ENCODE measurements at regions not wholly inside any gene's neighbourhood (a gene's known extent, or its start where the extent isn't known, plus 50 kb on each side); places are given as distances from the start of the nearest gene placed in this dataset.

DNA sequence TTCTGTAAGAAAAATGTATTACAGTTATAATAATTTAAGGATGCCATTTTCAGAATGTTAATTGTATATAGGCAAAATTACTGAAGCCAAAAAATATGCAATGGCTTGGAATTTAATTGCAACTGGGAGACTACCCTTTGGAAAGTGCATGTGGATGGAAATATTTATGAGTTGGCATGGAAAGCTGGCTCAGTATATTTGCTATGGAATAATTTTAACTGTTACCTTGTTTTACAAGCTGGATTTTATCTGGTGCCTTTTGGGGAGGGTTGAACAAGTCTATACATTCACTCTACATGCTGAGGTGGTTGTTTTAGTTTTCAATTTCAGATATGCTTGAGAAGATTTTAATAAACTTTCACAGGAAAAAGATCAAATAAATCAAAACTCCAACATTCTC is 80.9 kb upstream of the ABCB5 start:
- FAIRE-seq (no peak), DNase-seq (ENCODE audit: low read depth) (no peak)
- Histone ChIP-seq H3K27ac (ENCODE audit: low read depth, low read length) (no peak overlapping the region), H3K79me2 (ENCODE audit: insufficient read depth, low read length) (no peaks in the 10 kb centered on the region), H3K36me3 (ENCODE audit: insufficient read depth, low read length) (no peaks in the 10 kb centered on the region), H3K4me3 (ENCODE audit: insufficient read depth, low read depth, low read length) (no peak overlapping the region), H2AFZ (ENCODE audit: low read depth, low read length) (no peak overlapping the region), H4K20me1 (ENCODE audit: insufficient read depth, low read length) (no peaks in the 10 kb centered on the region), H3K27me3 (ENCODE audit: insufficient read depth, low read length) (no peaks in the 10 kb centered on the region), H3K4me1 (ENCODE audit: insufficient read depth, low read length) (no peaks in the 10 kb centered on the region), H3K4me2 (ENCODE audit: low read length) (no peak overlapping the region), H3K9me3 (ENCODE audit: insufficient read depth, low read depth, low read length) (no peaks in the 10 kb centered on the region), H3K9ac (ENCODE audit: low read length) (no peak overlapping the region)
- Mint-ChIP-seq H3K27me3 (ENCODE audit: low read depth, unreplicated experiment) (no peaks in the 10 kb centered on the region), H3K4me3 (ENCODE audit: unreplicated experiment) (no peak overlapping the region), H3K9me3 (ENCODE audit: unreplicated experiment) (peaks cover 2% of the 10 kb centered on the region), H3K36me3 (ENCODE audit: low read depth, unreplicated experiment) (no peaks in the 10 kb centered on the region), H3K4me1 (ENCODE audit: low read depth, unreplicated experiment) (peaks cover 2% of the 10 kb centered on the region), H3K27ac (ENCODE audit: unreplicated experiment) (no peak overlapping the region)
- TF ChIP-seq, protein P1, sequence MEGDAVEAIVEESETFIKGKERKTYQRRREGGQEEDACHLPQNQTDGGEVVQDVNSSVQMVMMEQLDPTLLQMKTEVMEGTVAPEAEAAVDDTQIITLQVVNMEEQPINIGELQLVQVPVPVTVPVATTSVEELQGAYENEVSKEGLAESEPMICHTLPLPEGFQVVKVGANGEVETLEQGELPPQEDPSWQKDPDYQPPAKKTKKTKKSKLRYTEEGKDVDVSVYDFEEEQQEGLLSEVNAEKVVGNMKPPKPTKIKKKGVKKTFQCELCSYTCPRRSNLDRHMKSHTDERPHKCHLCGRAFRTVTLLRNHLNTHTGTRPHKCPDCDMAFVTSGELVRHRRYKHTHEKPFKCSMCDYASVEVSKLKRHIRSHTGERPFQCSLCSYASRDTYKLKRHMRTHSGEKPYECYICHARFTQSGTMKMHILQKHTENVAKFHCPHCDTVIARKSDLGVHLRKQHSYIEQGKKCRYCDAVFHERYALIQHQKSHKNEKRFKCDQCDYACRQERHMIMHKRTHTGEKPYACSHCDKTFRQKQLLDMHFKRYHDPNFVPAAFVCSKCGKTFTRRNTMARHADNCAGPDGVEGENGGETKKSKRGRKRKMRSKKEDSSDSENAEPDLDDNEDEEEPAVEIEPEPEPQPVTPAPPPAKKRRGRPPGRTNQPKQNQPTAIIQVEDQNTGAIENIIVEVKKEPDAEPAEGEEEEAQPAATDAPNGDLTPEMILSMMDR (IDR thresholded peaks at IDR 0.05; ENCODE audit: insufficient read depth, low read depth, low read length): no peak
- no peak for TF ChIP-seq EZH2 (IDR thresholded peaks at IDR 0.05; ENCODE audit: insufficient read depth, low read length)

DNA sequence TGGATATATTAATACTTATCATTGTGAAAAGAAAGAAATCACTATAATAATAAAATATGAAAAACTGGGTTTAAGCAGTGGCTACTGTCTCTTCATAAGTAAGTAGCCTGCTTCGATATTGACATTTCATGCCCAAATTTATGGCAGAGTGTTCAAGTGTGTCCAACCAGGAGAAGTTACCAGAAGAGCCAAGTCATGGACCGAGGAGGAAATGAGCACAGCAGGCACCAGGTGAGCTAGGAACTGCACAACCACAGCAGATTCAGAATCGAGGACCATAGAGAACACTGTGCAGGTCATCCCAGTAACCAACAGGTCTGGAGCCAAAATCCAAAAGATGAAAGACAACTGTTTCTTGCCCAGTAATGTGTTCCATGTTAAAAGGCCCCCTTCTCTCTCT is 79.9 kb upstream of the ABCB5 start:
- H3K27ac ChIP-seq (ENCODE audit: low read depth, low read length): no peak overlapping the region
- H4K20me1 ChIP-seq (ENCODE audit: insufficient read depth, low read length): no peaks in the 10 kb centered on the region
- H3K9ac ChIP-seq (ENCODE audit: low read length): no peak overlapping the region
- H3K36me3 ChIP-seq (ENCODE audit: insufficient read depth, low read length): no peaks in the 10 kb centered on the region
- no peak overlapping the region for H3K27ac Mint-ChIP-seq (ENCODE audit: unreplicated experiment)
- no peaks in the 10 kb centered on the region for H3K9me3 ChIP-seq (ENCODE audit: insufficient read depth, low read depth, low read length)
- no peak overlapping the region for H3K4me3 ChIP-seq (ENCODE audit: insufficient read depth, low read depth, low read length)
- no peaks in the 10 kb centered on the region for H3K4me1 ChIP-seq (ENCODE audit: insufficient read depth, low read length)
- no peaks in the 10 kb centered on the region for H3K79me2 ChIP-seq (ENCODE audit: insufficient read depth, low read length)
- FAIRE-seq: no peak
- no peak overlapping the region for H2AFZ ChIP-seq (ENCODE audit: low read depth, low read length)
- H3K9me3 Mint-ChIP-seq (ENCODE audit: unreplicated experiment): peaks cover 4% of the 10 kb centered on the region
- H3K4me2 ChIP-seq (ENCODE audit: low read length): no peak overlapping the region
- no peak for DNase-seq (ENCODE audit: low read depth)
- TF ChIP-seq, protein P1 (IDR thresholded peaks at IDR 0.05; ENCODE audit: insufficient read depth, low read depth, low read length): no peak
- no peak for TF ChIP-seq EZH2 (IDR thresholded peaks at IDR 0.05; ENCODE audit: insufficient read depth, low read length)
- no peaks in the 10 kb centered on the region for H3K27me3 Mint-ChIP-seq (ENCODE audit: low read depth, unreplicated experiment)
- H3K36me3 Mint-ChIP-seq (ENCODE audit: low read depth, unreplicated experiment): peaks cover 2% of the 10 kb centered on the region
- no peaks in the 10 kb centered on the region for H3K27me3 ChIP-seq (ENCODE audit: insufficient read depth, low read length)
- no peak overlapping the region for H3K4me3 Mint-ChIP-seq (ENCODE audit: unreplicated experiment)
- H3K4me1 Mint-ChIP-seq (ENCODE audit: low read depth, unreplicated experiment): peaks cover 2% of the 10 kb centered on the region

DNA sequence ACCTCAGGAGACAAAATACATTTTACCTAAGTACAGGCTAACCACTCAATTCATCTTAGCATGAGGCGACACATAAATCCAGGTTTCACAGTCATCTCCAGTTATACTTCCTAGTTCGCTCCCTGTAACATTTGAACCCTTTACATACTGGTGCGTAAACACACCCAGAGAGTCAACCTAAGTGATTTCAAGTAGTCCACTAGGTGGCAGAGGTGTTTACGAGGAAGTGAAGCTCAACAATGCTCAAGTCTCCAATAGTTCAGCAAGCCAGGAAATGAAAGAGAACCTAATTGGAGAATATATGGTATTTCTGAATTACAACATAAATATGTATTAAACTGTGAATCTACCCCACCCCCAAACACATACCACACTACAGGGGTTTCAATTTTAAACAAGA is 76.3 kb upstream of the ABCB5 start:
- Mint-ChIP-seq H3K4me3 (ENCODE audit: unreplicated experiment) (no peak overlapping the region), H3K9me3 (ENCODE audit: unreplicated experiment) (peaks cover 4% of the 10 kb centered on the region), H3K36me3 (ENCODE audit: low read depth, unreplicated experiment) (peaks cover 2% of the 10 kb centered on the region), H3K27ac (ENCODE audit: unreplicated experiment) (no peak overlapping the region), H3K4me1 (ENCODE audit: low read depth, unreplicated experiment) (no peaks in the 10 kb centered on the region), H3K27me3 (ENCODE audit: low read depth, unreplicated experiment) (no peaks in the 10 kb centered on the region)
- FAIRE-seq: peak; percentile 65
- Histone ChIP-seq H3K9me3 (ENCODE audit: insufficient read depth, low read depth, low read length) (no peaks in the 10 kb centered on the region), H2AFZ (ENCODE audit: low read depth, low read length) (no peak overlapping the region), H3K79me2 (ENCODE audit: insufficient read depth, low read length) (no peaks in the 10 kb centered on the region), H3K36me3 (ENCODE audit: insufficient read depth, low read length) (no peaks in the 10 kb centered on the region), H3K4me1 (ENCODE audit: insufficient read depth, low read length) (no peaks in the 10 kb centered on the region), H3K4me2 (ENCODE audit: low read length) (no peak overlapping the region), H3K27me3 (ENCODE audit: insufficient read depth, low read length) (no peaks in the 10 kb centered on the region), H3K4me3 (ENCODE audit: insufficient read depth, low read depth, low read length) (no peak overlapping the region), H3K27ac (ENCODE audit: low read depth, low read length) (no peak overlapping the region), H4K20me1 (ENCODE audit: insufficient read depth, low read length) (no peaks in the 10 kb centered on the region), H3K9ac (ENCODE audit: low read length) (no peak overlapping the region)
- no peak for DNase-seq (ENCODE audit: low read depth)
- TF ChIP-seq, protein P1 (IDR thresholded peaks at IDR 0.05; ENCODE audit: insufficient read depth, low read depth, low read length): peak; percentile 20
- TF ChIP-seq EZH2 (IDR thresholded peaks at IDR 0.05; ENCODE audit: insufficient read depth, low read length): no peak

Data from astrocyte (in vitro differentiated cells and primary cell).